HG03520 (cell line): ENCODE measurements at regions not wholly inside any gene's neighbourhood (a gene's known extent, or its start where the extent isn't known, plus 50 kb on each side); places are given as distances from the start of the nearest gene placed in this dataset.

Experiments used
- ATAC-seq: cut with Tn5 transposase; IDR thresholded peaks from one replicate; pipeline ENCODE4 v1.9.1; 2021; ENCODE audit warnings: mild to moderate bottlenecking, moderate library complexity; ENCODE audit not compliant: unreplicated experiment

GRCh38 chrX:124984140-124984813 lies 335.4 kb upstream of the TEX13C start:
- no peak for ATAC-seq

- ATAC-seq: no peak
Measured at GRCh38 chrX:124986284-124986683, 333.4 kb upstream of the TEX13C start.

- ATAC-seq: no peak
Measured at GRCh38 chrX:124993735-124994134, 325.9 kb upstream of the TEX13C start.

GRCh38 chrX:124994404-124994803 lies 325.3 kb upstream of the TEX13C start:
- ATAC-seq: no peak

GRCh38 chrX:125003746-125004446 lies 315.8 kb upstream of the TEX13C start:
- no peak for ATAC-seq

GRCh38 chrX:125004799-125005198 lies 314.9 kb upstream of the TEX13C start:
- ATAC-seq: no peak

- no peak for ATAC-seq
Measured at GRCh38 chrX:125005863-125006262, 313.8 kb upstream of the TEX13C start.

- ATAC-seq: no peak
Measured at GRCh38 chrX:125006704-125007103, 313.0 kb upstream of the TEX13C start.

- ATAC-seq: no peak
Measured at GRCh38 chrX:125012585-125012984, 307.1 kb upstream of the TEX13C start.

- ATAC-seq: no peak
Measured at GRCh38 chrX:125029131-125029530, 290.5 kb upstream of the TEX13C start.
